NCI-H524 (cell line): ENCODE measurements at regions not wholly inside any gene's neighbourhood (a gene's known extent, or its start where the extent isn't known, plus 50 kb on each side); places are given as distances from the start of the nearest gene placed in this dataset.
"Not testable (repeated sequence)": the region's sequence is repeated elsewhere in the genome, so short reads cannot be mapped to it uniquely, and the experiment has no call there.

ENCODE experiments used
- DNase-seq, 2 experiments: peaks; one replicate each; lab custom pipeline; 2025; lab: John Stamatoyannopoulos, UW

DNA sequence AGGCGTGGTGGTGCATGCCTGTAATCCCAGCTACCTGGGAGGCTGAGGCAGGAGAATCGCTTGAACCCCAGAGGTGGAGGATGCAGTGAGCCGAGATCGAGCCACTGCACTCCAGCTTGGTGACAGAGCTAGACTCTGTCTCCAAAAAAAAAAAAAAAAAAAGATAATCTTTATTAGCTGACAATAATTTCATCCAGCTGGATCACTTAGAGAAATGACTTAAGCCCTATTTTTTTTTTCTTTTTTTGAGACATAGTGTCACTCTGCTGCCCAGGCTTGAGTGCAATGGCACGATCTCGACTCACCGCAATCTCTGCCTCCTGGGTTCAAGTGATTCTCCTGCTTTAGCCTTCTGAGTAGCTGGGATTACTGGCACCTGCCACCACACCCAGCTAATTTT, 51.6 kb upstream of the MAP4K4 start:
- DNase-seq: not testable (repeated sequence)

DNA sequence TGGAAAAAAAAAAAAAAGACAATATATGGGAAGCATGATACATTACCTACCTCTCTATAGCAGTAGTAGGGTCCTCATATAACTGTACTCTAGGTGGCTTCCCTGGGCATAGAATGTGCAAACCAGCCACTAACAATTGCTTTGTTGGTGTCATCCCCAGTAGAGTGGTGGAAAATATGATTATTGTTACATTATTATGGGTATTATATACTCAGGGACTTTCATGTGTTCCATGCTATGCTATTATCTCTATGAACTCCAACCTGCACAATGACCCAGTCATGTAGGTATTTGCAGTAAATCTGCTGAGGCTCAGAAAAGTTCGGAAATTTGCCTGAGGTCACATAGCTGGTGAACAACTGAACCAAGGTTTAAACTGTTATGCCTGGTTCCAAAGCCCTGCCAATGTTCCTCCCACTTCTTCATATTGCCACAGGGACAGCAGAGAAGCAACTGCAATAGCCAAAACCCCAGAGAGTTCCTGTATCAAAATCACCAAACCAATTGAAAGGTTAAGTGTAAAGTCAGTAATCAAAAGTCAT, 52.6 kb upstream of the MAP4K4 start:
- DNase-seq: no peak

DNA sequence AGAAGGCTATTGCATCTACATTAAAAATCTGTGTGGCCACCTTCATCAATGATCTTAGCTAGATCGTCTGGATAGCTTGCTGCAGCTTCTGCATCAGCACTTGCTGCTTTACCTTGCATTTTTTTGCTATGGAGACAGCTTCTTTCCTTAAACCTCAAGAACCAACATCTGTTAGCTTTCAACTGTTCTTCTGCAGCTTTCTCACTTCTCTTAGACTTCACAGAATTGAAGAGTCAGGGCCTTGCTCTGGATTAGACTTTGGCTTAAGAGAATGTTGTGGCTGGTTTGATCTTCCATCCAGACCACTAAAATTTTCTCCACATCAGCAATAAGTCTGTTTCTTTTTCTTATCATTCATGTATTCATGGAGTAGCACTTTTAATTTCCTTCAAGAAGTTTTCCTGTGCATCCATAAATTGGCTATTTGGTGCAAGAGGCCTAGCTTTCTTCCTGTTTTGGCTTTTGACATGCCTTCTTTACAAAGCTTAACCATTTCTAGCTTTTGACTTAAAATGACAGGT, 54.4 kb upstream of the MAP4K4 start:
- DNase-seq: no peak

DNA sequence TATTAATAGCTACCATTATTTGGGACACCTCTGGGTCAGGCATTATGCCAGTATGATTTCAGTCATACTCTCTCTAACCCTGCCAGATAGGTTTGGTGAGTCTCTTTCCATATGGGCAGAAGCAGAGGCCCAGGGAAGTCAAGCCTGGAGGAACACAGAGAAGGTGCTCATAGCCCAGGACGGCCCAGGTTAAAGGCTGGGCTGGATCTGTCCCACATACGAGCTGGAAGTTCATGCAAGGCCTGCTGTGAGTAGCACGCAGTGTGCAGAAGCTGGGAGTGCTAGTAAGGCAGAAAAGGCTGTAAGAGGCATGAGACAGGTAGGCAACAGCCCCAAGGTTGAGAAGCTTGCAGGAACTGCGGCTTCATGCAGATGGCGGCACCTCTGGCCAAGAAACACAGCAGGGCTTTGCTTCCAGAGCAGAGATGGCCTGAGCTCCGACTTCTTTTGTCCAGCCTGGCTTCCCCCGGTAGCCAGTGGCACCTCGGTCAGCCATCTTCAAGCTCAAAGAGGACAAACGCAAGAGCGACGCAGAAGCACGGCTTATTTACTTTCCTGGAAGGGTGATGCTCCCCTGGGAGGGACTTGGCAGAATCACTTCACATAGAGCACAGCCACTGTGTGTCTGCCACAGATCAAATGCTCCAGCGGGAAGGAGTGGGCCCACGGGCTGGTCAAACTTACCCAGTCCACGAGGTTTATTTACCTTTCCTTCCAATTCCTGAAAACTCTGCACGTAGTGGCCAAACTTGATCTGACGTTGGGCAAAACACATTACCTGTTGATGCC, 58.5 kb upstream of the MAP4K4 start:
- DNase-seq: no peak

DNA sequence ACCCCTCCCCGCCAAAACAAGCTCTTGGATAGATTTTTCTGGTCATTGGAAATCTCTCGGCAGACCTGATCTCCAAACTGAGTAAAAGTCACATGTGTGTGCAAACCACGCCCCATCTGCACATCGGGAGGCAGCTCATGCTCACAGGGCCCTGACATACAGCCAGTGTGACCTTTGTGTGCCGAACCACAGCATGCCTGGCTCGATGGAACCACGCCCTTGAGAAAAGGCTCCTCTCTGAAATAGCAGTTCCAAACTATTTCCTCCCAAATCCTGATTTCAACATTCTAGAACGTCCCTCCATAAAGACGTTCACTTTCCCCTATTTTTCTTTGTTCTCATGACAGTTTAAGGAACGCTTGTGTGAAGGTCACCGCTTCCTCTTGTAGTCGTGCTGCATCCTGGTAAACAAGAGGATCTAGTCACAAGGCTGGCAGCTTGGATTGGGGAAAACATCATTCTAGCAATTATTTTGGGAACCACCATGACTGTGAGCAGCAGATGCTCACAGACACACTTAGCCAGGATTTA, 59.3 kb upstream of the MAP4K4 start:
- DNase-seq: no peak

DNA sequence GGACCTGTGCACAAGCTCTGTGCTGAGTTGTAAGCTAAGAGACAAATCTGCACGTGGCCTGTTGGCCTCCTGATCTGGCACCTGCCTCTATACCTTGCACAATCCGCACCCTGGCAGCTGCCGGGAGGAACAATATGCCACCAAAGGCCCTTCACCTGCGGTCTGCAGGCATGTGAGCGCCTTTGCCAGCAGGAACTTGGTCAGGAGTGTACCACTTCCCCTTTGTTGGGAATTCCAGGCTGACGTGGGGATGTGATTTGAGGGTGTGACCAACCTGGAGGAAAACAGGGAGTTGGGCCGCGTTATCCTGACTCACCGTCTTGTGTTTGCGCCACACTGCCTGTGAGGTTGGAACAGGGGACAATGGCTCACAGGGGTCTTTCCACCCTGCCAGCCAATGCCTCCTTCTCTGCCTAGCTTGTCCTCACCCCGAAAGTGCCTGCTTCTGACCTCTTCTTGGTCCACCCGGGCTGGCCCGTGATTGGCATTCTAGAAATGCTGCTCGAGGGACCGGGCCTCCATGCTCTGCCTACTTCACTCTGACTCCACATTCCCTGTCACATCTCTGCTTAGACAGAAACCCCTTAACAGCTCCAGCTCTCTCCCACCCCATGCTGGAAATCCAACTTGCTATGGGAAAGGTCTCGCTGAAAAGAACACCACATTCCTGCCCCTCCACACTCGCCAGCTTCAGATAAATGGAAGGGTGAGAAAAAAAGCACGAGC, 67.1 kb upstream of the MAP4K4 start:
- no peak for DNase-seq

DNA sequence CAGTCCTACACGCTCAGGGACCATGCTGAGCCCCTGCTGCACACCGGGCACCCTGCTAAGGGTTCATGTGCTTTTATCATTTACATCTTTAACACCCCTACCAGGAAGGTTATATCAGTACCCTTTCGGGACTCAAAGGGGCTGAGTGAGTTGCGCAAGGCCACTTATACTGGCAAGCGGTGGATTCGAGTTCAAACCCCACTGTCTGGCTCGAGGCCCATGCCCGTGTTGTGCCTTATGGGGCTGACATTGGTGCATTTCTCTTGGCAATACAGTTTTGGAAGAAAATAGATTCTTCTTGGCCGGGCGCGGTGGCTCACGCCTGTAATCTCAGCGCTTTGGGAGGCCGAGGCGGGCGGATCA, 69.5 kb upstream of the MAP4K4 start:
- no peak for DNase-seq

DNA sequence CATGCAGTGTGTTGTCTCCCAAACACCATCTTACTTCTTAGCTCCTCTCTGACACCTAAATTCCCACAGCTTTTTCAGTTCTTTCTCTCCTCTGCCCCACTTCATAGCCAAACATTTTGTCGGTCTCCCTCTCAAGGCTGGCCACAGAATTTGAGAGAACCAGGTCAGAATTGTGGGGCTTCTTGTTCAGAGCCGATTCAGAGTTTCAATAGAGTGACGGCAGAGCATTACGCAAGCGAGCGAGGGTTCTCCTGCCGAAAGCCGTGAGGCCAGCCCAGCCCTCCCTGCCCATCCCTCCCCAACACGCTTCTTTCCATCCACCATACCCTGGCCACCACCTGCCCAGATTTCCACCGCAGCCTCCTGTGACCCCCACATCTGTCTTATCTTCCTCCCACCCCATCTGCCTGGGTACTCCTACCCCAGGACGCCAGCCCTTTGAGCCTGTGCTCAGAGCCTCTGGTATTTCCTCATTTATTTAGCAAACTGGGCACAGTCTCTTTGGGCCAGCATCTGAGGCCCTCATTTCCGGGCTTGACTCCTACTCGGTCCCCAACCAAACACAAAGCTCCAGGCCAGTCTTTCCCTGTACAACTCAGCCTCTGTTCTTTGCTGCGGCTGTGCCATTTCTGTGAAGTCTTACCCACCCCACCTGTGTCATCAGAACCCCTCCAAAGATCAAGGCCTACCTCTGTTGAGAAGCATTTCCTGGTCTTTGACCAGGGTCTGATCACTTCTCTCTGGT, 70.0 kb upstream of the MAP4K4 start:
- no peak for DNase-seq

DNA sequence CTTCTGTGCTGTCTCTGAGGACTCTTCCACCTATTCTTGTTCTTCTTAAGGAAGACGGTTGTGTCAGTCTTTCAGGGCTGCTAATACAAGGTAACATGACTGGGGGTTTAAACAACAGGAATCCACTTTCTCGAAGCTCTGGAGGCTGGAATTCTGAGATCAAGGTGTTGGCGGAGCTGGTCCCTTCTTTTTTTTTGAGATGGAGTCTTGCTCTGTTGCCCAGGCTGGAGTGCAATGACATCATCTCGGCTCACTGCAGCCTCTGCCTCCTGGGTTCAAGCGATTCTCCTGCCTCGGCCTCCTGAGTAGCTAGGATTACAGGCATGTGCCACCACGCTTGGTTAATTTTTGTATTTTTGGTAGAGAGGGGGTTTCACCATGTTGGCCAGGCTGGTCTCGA, 71.7 kb upstream of the MAP4K4 start:
- DNase-seq: not testable (repeated sequence)

DNA sequence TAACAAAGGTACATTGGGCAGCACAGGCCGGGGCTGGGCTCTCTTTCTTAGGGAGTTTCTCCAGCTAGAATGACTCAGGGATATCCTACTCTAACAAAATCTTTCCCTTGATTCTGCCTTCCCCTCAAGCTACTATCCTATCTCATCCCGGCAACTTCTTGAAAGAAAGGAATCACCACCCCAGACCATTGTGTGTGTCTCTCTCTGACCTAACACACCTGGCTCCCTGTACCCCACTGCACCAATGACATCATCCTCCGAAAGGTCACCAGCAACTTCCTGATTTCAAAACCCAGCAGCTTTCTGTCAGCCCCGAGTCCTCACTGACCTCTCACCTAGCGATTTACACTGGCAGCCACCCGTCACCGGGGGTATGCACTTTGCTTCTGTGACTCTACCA, 72.1 kb upstream of the MAP4K4 start:
- no peak for DNase-seq

DNA sequence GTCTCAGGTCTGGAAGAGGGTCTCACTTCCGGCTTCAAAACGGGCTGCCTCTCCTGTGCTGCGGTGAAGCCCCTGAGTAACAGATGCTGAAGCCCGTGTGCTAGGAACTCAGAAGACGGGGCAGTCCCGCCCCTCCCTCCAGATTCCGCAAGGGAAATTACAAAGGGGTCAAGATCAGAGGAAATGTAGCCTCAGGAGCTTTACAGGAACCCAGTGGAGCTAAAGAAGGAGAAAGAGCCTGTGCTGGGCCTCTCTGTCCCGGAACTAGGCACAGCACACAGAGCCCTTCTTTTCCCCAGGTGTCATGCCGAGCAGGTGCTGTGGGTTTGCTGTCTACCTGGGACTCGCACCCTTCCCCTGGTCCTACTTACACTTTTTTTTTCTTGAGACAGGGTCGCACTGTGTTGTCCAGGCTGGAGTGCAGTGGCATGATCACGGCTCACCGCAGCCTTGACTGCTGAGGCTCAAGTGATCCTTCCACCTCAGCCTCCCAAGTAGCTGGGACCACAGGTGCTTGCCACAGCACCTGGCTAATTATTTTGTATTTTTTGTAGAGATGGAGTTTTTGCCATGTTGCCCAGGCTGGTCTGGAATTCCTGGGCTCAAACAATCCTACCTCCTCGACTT, 72.7 kb upstream of the MAP4K4 start:
- no peak for DNase-seq

DNA sequence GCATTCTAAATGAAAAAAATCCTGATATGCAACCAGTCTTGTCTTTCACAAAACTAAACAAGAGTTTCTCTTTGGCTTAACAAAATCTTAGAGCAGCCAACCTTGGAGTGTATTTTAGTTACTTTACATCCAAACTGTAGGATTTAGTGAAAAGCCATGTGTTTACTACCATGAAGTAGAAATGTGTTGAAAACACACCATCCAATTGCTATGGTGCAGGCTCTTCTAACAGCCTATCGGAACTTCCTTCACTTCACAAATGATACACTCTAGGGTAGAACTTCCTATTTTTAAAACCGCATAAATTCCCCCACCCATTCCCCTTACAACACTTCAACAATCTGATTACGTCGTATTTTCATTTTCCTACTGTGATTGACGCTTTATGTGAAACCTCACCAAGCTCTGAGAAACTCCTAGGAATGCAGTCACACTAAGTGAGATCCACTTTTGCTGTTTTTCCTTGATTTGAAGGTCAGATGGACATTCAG, 74.4 kb upstream of the MAP4K4 start:
- DNase-seq: no peak

DNA sequence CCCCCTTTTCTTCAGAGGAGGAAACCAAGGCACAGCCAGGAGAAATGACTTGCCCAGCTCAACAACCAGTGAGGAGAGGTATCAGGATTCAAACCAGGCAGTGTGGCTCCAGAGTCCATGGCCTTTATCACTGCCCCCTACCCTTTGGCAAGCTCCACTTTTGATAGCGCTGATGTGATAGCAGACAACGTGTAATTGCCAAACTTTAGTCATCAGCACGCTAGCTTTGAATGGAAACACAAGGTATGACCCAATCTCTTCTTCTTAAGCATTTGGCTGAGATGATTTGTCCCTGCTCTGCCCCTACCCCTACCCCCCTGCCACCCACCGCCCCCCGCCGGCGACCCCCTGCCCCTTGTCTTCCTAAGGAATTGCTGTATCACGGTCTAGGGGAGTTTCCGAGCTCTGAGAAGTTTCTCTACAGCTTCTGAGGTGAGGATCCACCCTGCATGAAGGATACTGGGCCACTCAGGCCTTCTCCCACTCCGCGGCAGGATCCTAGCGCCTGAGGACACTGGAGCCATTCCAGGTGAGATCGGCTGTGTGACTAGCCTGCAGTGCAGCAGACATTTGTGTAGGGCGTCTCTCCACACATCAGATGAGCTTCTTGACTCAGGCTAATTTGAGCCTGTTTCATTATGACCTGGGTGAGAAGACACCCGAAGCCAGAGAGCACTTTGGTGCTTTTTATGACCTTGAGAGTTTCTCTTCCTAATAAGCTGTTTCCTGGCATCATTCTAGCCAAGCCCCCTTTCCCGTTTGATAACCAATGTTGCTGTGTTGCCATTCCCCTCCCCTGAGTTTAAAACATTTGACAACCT, 75.1 kb upstream of the MAP4K4 start:
- no peak for DNase-seq

DNA sequence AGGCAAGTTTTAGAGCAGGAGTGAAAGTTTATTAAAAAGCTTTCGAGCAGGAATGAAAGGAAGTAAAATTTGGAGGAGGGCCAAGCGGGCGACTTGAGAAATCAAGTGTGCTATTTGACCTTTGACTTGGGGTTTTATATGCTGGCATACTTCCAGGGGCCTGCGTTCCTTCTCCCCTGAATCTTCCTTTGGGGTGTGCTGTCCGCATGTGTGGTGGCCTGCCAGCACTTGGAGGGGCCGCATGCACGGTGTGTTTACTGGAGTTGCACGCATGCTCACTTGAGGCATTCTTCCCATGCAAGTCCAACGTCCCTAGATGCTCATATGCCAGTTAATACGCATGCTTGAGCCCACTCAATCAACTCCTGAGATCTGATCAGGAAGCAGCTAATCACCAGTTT, 78.3 kb upstream of the MAP4K4 start:
- no peak for DNase-seq

DNA sequence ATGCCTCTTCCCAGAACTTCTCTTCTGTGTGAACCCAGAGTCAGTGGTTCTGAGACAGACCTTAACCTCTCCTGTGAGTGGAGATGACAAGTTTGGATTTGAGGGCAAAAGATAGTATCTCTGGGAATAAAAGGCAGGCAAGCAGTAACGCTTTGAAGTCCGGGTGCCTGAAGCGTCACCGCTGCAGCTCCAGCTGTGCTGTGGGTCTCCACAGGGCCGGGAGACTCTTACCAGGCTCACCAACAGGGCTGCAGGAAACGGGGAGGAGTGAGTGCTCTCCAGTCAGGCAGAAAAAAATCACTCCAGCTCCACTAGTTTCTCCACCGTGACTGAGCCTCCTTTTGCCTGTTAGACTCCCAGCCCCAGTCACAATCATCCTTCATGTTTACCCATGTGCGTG, 79.7 kb upstream of the MAP4K4 start:
- no peak for DNase-seq

DNA sequence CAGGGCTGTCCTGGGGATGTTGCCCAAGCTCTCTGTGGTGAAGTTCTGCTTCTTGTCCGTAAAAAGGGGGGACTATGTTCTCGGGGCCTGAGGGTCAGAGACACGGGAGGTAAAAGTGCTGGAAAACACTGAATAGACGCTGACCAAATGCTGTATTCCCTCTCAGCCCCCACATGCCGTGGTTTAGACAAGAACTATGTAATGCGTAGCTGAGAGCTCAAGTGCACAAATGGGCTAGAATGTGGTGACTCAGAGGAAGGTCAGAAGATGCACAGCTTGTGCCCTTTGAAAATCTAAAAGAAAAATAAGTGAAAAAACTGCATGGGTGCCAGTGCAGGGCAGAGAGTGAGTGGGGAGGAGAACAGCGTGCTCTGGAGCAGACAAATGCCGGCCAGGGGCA, 80.3 kb upstream of the MAP4K4 start:
- DNase-seq: no peak

DNA sequence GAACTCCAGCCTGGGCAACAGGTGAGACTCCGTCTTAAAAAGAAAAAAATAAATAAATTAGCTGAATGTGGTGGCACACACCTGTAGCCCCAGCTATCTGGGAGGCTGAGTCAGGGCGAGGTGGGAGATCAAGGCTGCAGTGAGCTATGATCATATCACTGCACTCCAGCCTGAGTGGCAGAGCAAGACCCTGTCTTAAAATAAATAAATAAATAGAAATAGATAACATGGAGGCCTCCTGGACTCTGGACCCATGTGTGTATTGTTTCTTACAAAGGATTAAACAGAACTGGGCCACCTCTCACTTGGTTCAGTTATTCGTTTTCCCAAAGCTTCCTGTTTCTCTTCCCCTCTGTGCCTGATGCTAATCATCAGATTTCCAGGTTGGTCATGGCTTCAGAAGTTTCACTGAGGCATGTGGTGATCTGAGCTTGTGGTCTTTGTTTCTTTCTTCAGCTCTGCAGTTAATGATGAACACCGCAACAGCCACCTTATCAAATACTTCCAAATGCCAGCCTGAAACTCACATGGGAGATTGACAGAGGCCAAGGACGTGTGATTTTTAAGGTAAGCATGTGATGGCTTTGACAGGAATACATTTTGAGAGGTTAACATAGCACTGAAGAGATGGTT, 83.3 kb upstream of the MAP4K4 start:
- no peak for DNase-seq

DNA sequence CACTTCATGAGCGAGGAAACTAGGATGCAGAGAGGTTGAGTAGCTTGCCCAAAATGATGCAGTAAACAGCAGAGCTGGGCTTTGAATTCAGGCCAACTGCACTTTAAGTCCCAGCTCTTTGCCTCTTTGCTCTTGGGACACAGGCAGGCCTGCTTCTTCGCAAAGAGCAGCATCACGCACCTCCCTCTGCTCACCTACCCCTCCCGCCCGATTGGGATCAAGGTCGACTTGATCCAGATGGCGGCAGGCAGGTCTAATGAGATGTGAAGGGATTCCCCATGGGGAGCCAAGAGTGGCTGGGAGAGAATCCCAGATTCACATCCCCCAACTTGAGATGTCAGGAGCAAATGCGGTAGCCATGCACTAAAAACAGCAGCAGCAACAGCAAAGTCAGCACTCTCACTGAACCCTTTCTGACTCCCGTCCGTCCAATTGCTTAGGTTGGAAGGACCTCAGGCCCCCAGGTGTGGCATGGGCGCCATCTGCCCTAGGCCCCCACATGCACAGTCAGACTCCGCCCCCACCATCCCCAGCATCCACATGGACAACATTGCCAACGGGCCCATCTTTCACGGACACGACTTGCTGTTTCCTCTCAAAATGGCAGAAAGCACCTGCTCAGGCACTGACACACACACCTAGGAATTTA, 84.3 kb upstream of the MAP4K4 start:
- DNase-seq: peak; percentile 80 to 85

DNA sequence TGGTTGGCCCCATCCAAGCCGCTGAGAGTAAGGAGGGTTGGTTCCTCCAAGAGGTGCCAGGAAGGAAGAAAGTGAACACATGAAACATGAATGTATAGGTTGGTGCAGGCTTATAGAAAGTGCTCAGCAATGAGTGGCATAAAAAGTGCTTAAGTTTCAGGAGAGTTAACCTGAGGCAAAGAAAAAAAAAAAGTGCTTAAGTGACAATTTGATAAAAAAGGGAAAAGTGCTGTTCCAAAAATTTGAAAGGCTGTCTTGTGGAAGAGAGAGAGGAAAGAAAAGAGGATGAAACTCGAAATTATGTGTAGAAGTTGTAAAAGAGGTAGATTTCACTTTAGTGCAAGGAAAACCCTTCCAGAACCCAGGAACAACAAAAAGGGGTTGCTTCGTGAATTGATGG, 85.5 kb upstream of the MAP4K4 start:
- DNase-seq: no peak
